GM19239 (cell line): ENCODE measurements at regions not wholly inside any gene's neighbourhood (a gene's known extent, or its start where the extent isn't known, plus 50 kb on each side); places are given as distances from the start of the nearest gene placed in this dataset.
"Not testable (repeated sequence)": the region's sequence is repeated elsewhere in the genome, so short reads cannot be mapped to it uniquely, and the experiment has no call there.

Experiments used
- DNase-seq: peaks from one replicate; pipeline ENCODE4 v3.0.0; 2011; ENCODE audit warnings: low spot score; ENCODE audit not compliant: insufficient read length
- FAIRE-seq: peaks from 2 replicates; lab custom pipeline; 2011; peaks lifted over from hg19 to GRCh38; lab: Jason Lieb, UNC

- FAIRE-seq, DNase-seq: not testable (repeated sequence)
Measured at GRCh38 chr2:389985-390384, 102.1 kb upstream of the ALKAL2 start.

- DNase-seq, FAIRE-seq: not testable (repeated sequence)
Measured at GRCh38 chr2:388752-389151, 100.9 kb upstream of the ALKAL2 start.

GRCh38 chr2:387980-388421 lies 100.1 kb upstream of the ALKAL2 start:
- FAIRE-seq (no peak), DNase-seq (no peak)

- FAIRE-seq (no peak), DNase-seq (no peak)
Measured at GRCh38 chr2:386406-387103, 98.7 kb upstream of the ALKAL2 start.

GRCh38 chr2:385785-386184 lies 97.9 kb upstream of the ALKAL2 start:
- no peak for FAIRE-seq
- DNase-seq: no peak

- DNase-seq (no peak), FAIRE-seq (no peak)
Measured at GRCh38 chr2:385061-385460, 97.2 kb upstream of the ALKAL2 start.

GRCh38 chr2:383888-384287 lies 96.0 kb upstream of the ALKAL2 start:
- FAIRE-seq: no peak
- DNase-seq: no peak

GRCh38 chr2:383178-383577 lies 95.3 kb upstream of the ALKAL2 start:
- no peak for DNase-seq
- no peak for FAIRE-seq

GRCh38 chr2:382728-383022 lies 94.8 kb upstream of the ALKAL2 start:
- DNase-seq: no peak
- FAIRE-seq: no peak

GRCh38 chr2:381941-382727 lies 94.2 kb upstream of the ALKAL2 start:
- no peak for FAIRE-seq
- no peak for DNase-seq

GRCh38 chr2:381181-381580 lies 93.3 kb upstream of the ALKAL2 start:
- FAIRE-seq (no peak), DNase-seq (no peak)

- DNase-seq (no peak), FAIRE-seq (no peak)
Measured at GRCh38 chr2:380772-381171, 92.9 kb upstream of the ALKAL2 start.

- DNase-seq: no peak
- FAIRE-seq: no peak
Measured at GRCh38 chr2:380221-380620, 92.3 kb upstream of the ALKAL2 start.

GRCh38 chr2:379778-380177 lies 91.9 kb upstream of the ALKAL2 start:
- DNase-seq (no peak), FAIRE-seq (no peak)

- DNase-seq (no peak), FAIRE-seq (no peak)
Measured at GRCh38 chr2:378364-378763, 90.5 kb upstream of the ALKAL2 start.

GRCh38 chr2:377414-377813 lies 89.5 kb upstream of the ALKAL2 start:
- no peak for DNase-seq
- FAIRE-seq: no peak

GRCh38 chr2:375956-376307 lies 88.0 kb upstream of the ALKAL2 start:
- FAIRE-seq (no peak), DNase-seq (no peak)

GRCh38 chr2:375270-375955 lies 87.5 kb upstream of the ALKAL2 start:
- DNase-seq: no peak
- no peak for FAIRE-seq

- DNase-seq (no peak), FAIRE-seq (no peak)
Measured at GRCh38 chr2:368386-368785, 80.5 kb upstream of the ALKAL2 start.

- DNase-seq (no peak), FAIRE-seq (no peak)
Measured at GRCh38 chr2:367246-367645, 79.4 kb upstream of the ALKAL2 start.

GRCh38 chr2:366706-367105 lies 78.8 kb upstream of the ALKAL2 start:
- DNase-seq (no peak), FAIRE-seq (no peak)
